Panc1 (cell line): ENCODE measurements at regions not wholly inside any gene's neighbourhood (a gene's known extent, or its start where the extent isn't known, plus 50 kb on each side); places are given as distances from the start of the nearest gene placed in this dataset.

Experiments
- ATAC-seq: fragments of 200-7000 bp; cut with Tn5 transposase; 2 replicates; pipeline ENCODE4 v1.9.1; 2020; ENCODE audit warnings: mild to moderate bottlenecking, moderate library complexity
- BruUV-seq: library from RNA; stranded (reverse); fragments of 400-500 nt; replicated peaks from 2 replicates; lab custom pipeline; 2021; lab: Mats Ljungman, UMichigan
- CTCF ChIA-PET: fragments of 300-600 bp; sonication (Branson Sonifier 250); formaldehyde crosslinking; loops from one replicate; lab custom pipeline; 2022; ENCODE audit warnings: antibody characterized with exemption; lab: Charles Lee
- POLR2A ChIA-PET: fragments of 300-600 bp; sonication (Branson Sonifier 250); formaldehyde crosslinking; loops from one replicate; lab custom pipeline; 2022; ENCODE audit warnings: antibody characterized with exemption; lab: Charles Lee
- DNase-seq: peaks from one replicate; pipeline ENCODE4 v3.0.0-alpha.2; 2010; ENCODE audit warnings: low read depth, low spot score
- H3K27ac ChIP-seq: 2 replicates; pipeline ENCODE4 v1.5.1; 2011; ENCODE audit warnings: mild to moderate bottlenecking, low read length, inconsistent platforms
- H3K27me3 ChIP-seq: fragments of 200-500 bp; sonication (Bioruptor generic); 2 replicates; pipeline ENCODE4 v1.6.0; 2014; ENCODE audit warnings: low read length, inconsistent platforms; ENCODE audit not compliant: control insufficient read depth, insufficient read depth
- H3K36me3 ChIP-seq: fragments of 200-500 bp; sonication (Bioruptor generic); 2 replicates; pipeline ENCODE4 v1.5.1; 2014; ENCODE audit warnings: inconsistent platforms, mild to moderate bottlenecking, low read length, moderate library complexity; ENCODE audit not compliant: control insufficient read depth, insufficient read depth
- H3K4me1 ChIP-seq: 2 replicates; pipeline ENCODE4 v1.5.1; 2011; ENCODE audit warnings: inconsistent platforms, mild to moderate bottlenecking, low read length, moderate library complexity; ENCODE audit not compliant: control insufficient read depth, insufficient read depth
- H3K4me3 ChIP-seq, 2 experiments: 2 replicates each; pipeline ENCODE4 v1.5.1; 2011 to 2012; ENCODE audit warnings: low read depth in 2 of 2, low read length in 2 of 2, mild to moderate bottlenecking in 2 of 2, inconsistent platforms in 1 of 2, moderate library complexity in 1 of 2
- H3K9me3 ChIP-seq: fragments of 200-500 bp; sonication (Bioruptor generic); 2 replicates; pipeline ENCODE4 v1.5.1; 2014; ENCODE audit warnings: low read depth, mild to moderate bottlenecking, inconsistent platforms, low read length, moderate library complexity; ENCODE audit not compliant: control insufficient read depth, insufficient read depth
- POLR2AphosphoS5 ChIP-seq: IDR thresholded peaks from 2 replicates; pipeline ENCODE4 v1.6.1; 2012; ENCODE audit warnings: mild to moderate bottlenecking, low read depth, low read length, moderate library complexity
- SIN3A ChIP-seq: IDR thresholded peaks from 2 replicates; pipeline ENCODE4 v1.6.1; 2012; ENCODE audit warnings: low read depth, mild to moderate bottlenecking, low read length, moderate library complexity, borderline replicate concordance; ENCODE audit not compliant: insufficient read depth
- TCF7L2 ChIP-seq: IDR thresholded peaks from 2 replicates; pipeline ENCODE4 v1.6.1; 2011; ENCODE audit warnings: mild to moderate bottlenecking, low read depth, low read length, inconsistent platforms
- in situ Hi-C: cut with HindIII; loops from 2 replicates; pipeline ENCODE4 v1.10.0; 2016; ENCODE audit warnings: low sequenced_read_pairs, low pct_unique_long_range_greater_than_20kb
- intact Hi-C: fragments of 100-400 bp; cut with micrococcal nuclease; formaldehyde crosslinking; loops from one replicate; pipeline ENCODE4 v1.10.0; 2022; ENCODE audit not compliant: unreplicated experiment
- TF ChIP-seq, protein P1 (sequence below): fragments of 450-650 bp; IDR thresholded peaks from 2 replicates; pipeline ENCODE4 v1.5.1; 2017; ENCODE audit warnings: mild to moderate bottlenecking
- TF ChIP-seq, protein P2 (sequence below), 2 experiments: IDR thresholded peaks; 2 replicates each; pipeline ENCODE4 v1.6.1; 2011 to 2012; ENCODE audit warnings: low read depth in 2 of 2, control low read depth in 1 of 2, low read length in 1 of 2, mild to moderate bottlenecking in 1 of 2, moderate library complexity in 1 of 2; ENCODE audit not compliant: insufficient read depth in 1 of 2

- no TSS peak for BruUV-seq
- H3K36me3 ChIP-seq: no peaks in the 10 kb centered on the region
- no peaks in the 10 kb centered on the region for H3K27me3 ChIP-seq
- H3K4me1 ChIP-seq: no peaks in the 10 kb centered on the region
- POLR2A ChIA-PET: no interaction called here
- ATAC-seq (no peak), DNase-seq (no peak)
- H3K9me3 ChIP-seq: no peaks in the 10 kb centered on the region
- CTCF ChIA-PET: no interaction called here
- TF ChIP-seq, protein P1, sequence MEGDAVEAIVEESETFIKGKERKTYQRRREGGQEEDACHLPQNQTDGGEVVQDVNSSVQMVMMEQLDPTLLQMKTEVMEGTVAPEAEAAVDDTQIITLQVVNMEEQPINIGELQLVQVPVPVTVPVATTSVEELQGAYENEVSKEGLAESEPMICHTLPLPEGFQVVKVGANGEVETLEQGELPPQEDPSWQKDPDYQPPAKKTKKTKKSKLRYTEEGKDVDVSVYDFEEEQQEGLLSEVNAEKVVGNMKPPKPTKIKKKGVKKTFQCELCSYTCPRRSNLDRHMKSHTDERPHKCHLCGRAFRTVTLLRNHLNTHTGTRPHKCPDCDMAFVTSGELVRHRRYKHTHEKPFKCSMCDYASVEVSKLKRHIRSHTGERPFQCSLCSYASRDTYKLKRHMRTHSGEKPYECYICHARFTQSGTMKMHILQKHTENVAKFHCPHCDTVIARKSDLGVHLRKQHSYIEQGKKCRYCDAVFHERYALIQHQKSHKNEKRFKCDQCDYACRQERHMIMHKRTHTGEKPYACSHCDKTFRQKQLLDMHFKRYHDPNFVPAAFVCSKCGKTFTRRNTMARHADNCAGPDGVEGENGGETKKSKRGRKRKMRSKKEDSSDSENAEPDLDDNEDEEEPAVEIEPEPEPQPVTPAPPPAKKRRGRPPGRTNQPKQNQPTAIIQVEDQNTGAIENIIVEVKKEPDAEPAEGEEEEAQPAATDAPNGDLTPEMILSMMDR: no peak
- no peak for TF ChIP-seq TCF7L2
- no peak for TF ChIP-seq SIN3A
- no peak for TF ChIP-seq POLR2AphosphoS5
- TF ChIP-seq, protein P2, sequence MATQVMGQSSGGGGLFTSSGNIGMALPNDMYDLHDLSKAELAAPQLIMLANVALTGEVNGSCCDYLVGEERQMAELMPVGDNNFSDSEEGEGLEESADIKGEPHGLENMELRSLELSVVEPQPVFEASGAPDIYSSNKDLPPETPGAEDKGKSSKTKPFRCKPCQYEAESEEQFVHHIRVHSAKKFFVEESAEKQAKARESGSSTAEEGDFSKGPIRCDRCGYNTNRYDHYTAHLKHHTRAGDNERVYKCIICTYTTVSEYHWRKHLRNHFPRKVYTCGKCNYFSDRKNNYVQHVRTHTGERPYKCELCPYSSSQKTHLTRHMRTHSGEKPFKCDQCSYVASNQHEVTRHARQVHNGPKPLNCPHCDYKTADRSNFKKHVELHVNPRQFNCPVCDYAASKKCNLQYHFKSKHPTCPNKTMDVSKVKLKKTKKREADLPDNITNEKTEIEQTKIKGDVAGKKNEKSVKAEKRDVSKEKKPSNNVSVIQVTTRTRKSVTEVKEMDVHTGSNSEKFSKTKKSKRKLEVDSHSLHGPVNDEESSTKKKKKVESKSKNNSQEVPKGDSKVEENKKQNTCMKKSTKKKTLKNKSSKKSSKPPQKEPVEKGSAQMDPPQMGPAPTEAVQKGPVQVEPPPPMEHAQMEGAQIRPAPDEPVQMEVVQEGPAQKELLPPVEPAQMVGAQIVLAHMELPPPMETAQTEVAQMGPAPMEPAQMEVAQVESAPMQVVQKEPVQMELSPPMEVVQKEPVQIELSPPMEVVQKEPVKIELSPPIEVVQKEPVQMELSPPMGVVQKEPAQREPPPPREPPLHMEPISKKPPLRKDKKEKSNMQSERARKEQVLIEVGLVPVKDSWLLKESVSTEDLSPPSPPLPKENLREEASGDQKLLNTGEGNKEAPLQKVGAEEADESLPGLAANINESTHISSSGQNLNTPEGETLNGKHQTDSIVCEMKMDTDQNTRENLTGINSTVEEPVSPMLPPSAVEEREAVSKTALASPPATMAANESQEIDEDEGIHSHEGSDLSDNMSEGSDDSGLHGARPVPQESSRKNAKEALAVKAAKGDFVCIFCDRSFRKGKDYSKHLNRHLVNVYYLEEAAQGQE (IDR thresholded peaks at IDR 0.05; ENCODE audit: insufficient read depth in 1 of 2, low read depth in 2 of 2, low read length in 1 of 2): no peak
- no peak overlapping the region for H3K27ac ChIP-seq
- in situ Hi-C loops: no loop called here
- intact Hi-C loops: no loop called here
- H3K4me3 ChIP-seq: no peak overlapping the region
These were observed 61.1 kb upstream of the PDGFD start for GRCh38 chr11:104225047-104225446.

DNA sequence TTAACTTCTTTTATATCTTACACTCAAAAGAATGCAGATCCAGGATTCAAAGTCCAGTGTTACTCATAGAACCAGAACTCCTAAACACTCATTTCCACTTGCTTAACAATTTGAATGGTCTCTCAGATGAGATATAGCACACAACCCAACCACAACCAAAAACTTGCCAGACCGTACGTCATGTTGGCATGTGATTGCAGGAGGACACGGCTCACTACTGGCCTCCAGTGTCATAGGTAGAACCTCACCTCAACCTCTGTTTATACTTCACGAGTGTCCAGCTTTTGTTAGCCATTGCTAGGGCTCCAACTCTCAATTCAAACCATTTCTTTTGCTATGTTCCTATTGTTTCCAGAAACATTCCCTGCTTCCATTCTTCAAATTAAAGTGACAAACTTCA, 58.5 kb upstream of the PDGFD start:
- intact Hi-C loops: no loop called here
- no peaks in the 10 kb centered on the region for H3K4me1 ChIP-seq
- ChIA-PET POLR2A (no interaction called here), CTCF (no interaction called here)
- H3K27me3 ChIP-seq: no peaks in the 10 kb centered on the region
- DNase-seq: no peak
- BruUV-seq: no TSS peak
- no peak for ATAC-seq
- TF ChIP-seq TCF7L2 (no peak), SIN3A (no peak), POLR2AphosphoS5 (no peak)
- TF ChIP-seq, protein P2 (IDR thresholded peaks at IDR 0.05; ENCODE audit: insufficient read depth in 1 of 2, low read depth in 2 of 2, low read length in 1 of 2): no peak
- TF ChIP-seq, protein P1: no peak
- 0 out of 2 replicates have a peak, but pooled peaks cover 2% of the 10 kb centered on the region for H3K9me3 ChIP-seq
- no peak overlapping the region for H3K4me3 ChIP-seq
- H3K36me3 ChIP-seq: no peaks in the 10 kb centered on the region
- in situ Hi-C loops: no loop called here
- no peak overlapping the region for H3K27ac ChIP-seq
